BJ (cell line): ENCODE measurements at regions not wholly inside any gene's neighbourhood (a gene's known extent, or its start where the extent isn't known, plus 50 kb on each side); places are given as distances from the start of the nearest gene placed in this dataset.

ENCODE experiments used
- CTCF ChIA-PET: fragments of 350-600 bp; formaldehyde crosslinking; extraction: SDS; loops from one replicate; lab custom pipeline; 2021; ENCODE audit warnings: antibody characterized with exemption, inconsistent platforms; lab: Yijun Ruan, JAX
- POLR2A ChIA-PET: fragments of 300-600 bp; sonication (Branson Sonifier 250); formaldehyde crosslinking; extraction: SDS; loops from one replicate; lab custom pipeline; 2021; ENCODE audit warnings: antibody characterized with exemption; lab: Charles Lee
- DNase-seq: peaks from one replicate; pipeline ENCODE4 v3.0.0-alpha.2; 2011; ENCODE audit warnings: low read depth
- H3K27me3 ChIP-seq: 2 replicates; pipeline ENCODE4 v1.6.0; 2011; ENCODE audit warnings: low read length; ENCODE audit not compliant: control insufficient read depth, insufficient read depth
- H3K36me3 ChIP-seq: 2 replicates; pipeline ENCODE4 v1.5.1; 2011; ENCODE audit warnings: low read length; ENCODE audit not compliant: control insufficient read depth, insufficient read depth
- H3K4me3 ChIP-seq: 2 replicates; pipeline ENCODE4 v1.5.1; 2011; ENCODE audit warnings: low read depth, mild to moderate bottlenecking, control low read depth, low read length
- TF ChIP-seq, protein P1 (sequence below): IDR thresholded peaks from 2 replicates; pipeline ENCODE4 v1.5.1; 2011; ENCODE audit warnings: low read depth, mild to moderate bottlenecking, control low read depth, inconsistent platforms, low read length, moderate library complexity; ENCODE audit not compliant: insufficient read depth

DNA sequence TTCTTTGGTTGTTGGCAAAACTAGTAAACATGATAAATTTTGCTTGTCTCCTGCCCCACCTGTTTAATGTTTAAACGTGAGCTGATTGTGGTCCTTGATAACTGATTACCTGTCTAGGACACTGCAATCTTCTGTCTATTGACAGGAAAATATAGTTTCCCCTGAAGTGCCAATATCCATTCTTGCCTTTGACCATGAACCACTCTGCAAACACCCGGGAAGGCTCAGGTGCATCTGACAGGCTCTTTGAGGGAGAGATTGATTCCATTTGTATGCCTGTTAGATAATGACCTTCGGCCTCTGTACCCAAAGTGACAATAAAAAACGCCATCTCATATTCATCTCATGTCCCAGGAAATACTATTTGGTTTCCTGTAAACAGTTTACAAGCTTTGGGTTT lies 453.0 kb downstream of the CENPC start:
- Histone ChIP-seq H3K4me3 (no peak overlapping the region), H3K36me3 (no peaks in the 10 kb centered on the region), H3K27me3 (no peaks in the 10 kb centered on the region)
- ChIA-PET POLR2A (no interaction called here), CTCF (interaction anchor here (0.6 kb wide), 1 partner anchor 47 kb away, joined by 3 read pairs; no protein-coding TSS in a partner anchor)
- DNase-seq = no peak
- TF ChIP-seq, protein P1, sequence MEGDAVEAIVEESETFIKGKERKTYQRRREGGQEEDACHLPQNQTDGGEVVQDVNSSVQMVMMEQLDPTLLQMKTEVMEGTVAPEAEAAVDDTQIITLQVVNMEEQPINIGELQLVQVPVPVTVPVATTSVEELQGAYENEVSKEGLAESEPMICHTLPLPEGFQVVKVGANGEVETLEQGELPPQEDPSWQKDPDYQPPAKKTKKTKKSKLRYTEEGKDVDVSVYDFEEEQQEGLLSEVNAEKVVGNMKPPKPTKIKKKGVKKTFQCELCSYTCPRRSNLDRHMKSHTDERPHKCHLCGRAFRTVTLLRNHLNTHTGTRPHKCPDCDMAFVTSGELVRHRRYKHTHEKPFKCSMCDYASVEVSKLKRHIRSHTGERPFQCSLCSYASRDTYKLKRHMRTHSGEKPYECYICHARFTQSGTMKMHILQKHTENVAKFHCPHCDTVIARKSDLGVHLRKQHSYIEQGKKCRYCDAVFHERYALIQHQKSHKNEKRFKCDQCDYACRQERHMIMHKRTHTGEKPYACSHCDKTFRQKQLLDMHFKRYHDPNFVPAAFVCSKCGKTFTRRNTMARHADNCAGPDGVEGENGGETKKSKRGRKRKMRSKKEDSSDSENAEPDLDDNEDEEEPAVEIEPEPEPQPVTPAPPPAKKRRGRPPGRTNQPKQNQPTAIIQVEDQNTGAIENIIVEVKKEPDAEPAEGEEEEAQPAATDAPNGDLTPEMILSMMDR = no peak

DNA sequence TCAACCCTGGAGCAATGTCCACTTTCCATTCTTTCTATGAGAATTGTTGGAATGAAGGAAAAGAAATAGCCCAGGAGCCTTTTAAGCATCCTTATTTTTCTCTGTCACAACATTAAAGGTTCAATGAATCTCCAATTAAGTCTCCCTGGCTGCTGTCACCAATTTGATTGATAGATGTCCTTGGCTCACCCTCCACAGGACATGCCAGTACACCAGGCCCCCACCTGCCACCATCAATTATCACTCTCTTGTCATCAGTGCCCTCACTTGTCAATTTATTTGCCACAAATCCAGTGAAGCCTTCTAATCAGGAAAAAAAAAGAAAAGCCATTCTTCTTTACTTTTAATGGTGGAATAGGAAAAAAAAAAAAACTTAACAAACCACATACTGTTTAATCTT lies 453.6 kb downstream of the CENPC start:
- TF ChIP-seq, protein P1 = no peak
- no peak for DNase-seq
- ChIA-PET CTCF (interaction anchor here (0.6 kb wide), 1 partner anchor 48 kb away, joined by 3 read pairs; no protein-coding TSS in a partner anchor), POLR2A (no interaction called here)
- no peak overlapping the region for H3K4me3 ChIP-seq
- H3K27me3 ChIP-seq = no peaks in the 10 kb centered on the region
- no peaks in the 10 kb centered on the region for H3K36me3 ChIP-seq

DNA sequence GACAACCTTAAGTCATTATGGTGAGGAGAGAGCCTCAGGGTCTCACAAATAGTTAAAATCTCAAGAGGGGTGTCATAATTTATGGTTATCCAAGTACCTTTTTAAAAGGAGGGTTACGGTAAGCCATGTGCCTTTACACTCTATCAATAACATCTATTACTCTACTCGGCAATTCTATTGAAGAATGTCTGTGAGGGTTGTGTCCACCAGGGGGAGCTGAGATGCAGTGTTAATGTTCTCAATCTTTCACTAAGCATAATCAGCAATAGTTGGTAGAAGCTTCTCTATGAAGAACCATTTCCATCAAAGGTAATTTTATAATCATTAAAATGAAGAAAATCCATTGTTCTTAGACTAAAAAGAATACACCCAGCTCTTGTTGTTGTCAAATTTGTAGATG lies 457.4 kb downstream of the CENPC start:
- Histone ChIP-seq H3K36me3 (no peaks in the 10 kb centered on the region), H3K27me3 (no peaks in the 10 kb centered on the region), H3K4me3 (no peak overlapping the region)
- CTCF ChIA-PET = no interaction called here
- TF ChIP-seq, protein P1 = no peak
- POLR2A ChIA-PET = no interaction called here
- DNase-seq = no peak

DNA sequence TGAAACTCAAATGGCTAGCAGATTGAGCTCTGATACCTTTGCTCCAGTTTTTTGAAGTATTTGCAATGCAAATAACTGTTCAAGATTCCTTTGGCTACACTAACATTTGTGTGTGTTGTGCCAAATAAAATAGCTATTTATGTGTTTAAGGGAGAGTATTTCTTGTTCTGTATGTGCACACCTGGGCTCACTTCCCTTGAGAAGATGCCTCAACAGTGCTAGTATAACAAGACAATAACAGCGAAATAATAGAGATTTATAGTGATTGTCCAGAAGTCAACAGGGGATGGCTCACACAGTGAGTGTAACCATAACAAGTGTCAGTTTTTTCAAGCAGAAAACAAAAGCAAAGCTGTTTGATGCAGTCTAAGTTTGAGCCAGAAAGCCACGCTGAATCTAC lies 460.5 kb downstream of the CENPC start:
- DNase-seq = no peak
- TF ChIP-seq, protein P1 = no peak
- Histone ChIP-seq H3K36me3 (no peaks in the 10 kb centered on the region), H3K27me3 (no peaks in the 10 kb centered on the region), H3K4me3 (no peak overlapping the region)
- CTCF ChIA-PET = no interaction called here
- POLR2A ChIA-PET = no interaction called here

DNA sequence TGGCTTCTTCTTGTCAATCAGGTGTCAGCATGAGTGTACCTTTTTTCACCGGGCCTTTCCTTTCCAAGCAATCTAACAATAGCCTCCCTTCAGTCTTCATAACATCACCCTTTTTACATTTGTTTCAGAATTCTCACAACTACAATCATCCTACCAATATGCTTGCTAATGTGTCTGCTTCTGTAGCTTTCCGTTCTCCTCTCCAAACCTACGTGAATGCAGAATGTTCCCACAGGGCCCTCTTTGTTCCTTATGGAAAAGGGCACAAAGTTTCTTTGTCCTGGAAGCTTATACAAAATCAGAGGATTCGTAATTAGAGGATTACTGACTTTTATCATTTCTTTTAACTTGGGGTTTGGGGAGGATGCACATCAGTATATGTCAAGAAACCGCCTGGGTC lies 461.8 kb downstream of the CENPC start:
- no peaks in the 10 kb centered on the region for H3K27me3 ChIP-seq
- no peak for DNase-seq
- CTCF ChIA-PET = no interaction called here
- no peaks in the 10 kb centered on the region for H3K36me3 ChIP-seq
- no peak overlapping the region for H3K4me3 ChIP-seq
- TF ChIP-seq, protein P1 = no peak
- POLR2A ChIA-PET = no interaction called here
